GM12874 (cell line): ENCODE measurements at regions not wholly inside any gene's neighbourhood (a gene's known extent, or its start where the extent isn't known, plus 50 kb on each side); places are given as distances from the start of the nearest gene placed in this dataset.

Source experiments
- TF ChIP-seq, protein P1 (sequence below): IDR thresholded peaks from 2 replicates; pipeline ENCODE4 v1.5.1; 2011; ENCODE audit warnings: low read depth, mild to moderate bottlenecking, control low read depth, low read length, moderate library complexity; ENCODE audit not compliant: insufficient read depth

DNA sequence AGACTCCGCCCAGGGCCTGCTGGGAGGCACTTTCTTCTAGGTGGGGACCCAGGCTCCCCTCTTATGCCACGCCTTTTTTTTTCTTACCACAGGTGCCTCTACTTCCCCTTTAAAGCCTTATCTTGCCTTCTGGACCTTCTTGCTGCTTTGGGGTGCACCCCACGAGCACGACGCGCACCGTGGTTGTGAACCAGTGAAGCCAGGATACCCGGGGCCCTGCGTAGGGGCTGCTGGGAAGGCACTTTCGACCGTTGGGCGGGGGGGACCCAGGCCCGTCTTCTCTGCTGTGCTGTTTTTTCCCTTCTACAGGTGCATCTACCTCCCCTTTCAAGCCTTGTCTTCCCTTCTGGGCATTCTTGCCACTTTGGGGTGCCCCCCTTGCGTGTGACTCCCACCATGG is 305.4 kb downstream of the ALG10 start:
- TF ChIP-seq, protein P1, sequence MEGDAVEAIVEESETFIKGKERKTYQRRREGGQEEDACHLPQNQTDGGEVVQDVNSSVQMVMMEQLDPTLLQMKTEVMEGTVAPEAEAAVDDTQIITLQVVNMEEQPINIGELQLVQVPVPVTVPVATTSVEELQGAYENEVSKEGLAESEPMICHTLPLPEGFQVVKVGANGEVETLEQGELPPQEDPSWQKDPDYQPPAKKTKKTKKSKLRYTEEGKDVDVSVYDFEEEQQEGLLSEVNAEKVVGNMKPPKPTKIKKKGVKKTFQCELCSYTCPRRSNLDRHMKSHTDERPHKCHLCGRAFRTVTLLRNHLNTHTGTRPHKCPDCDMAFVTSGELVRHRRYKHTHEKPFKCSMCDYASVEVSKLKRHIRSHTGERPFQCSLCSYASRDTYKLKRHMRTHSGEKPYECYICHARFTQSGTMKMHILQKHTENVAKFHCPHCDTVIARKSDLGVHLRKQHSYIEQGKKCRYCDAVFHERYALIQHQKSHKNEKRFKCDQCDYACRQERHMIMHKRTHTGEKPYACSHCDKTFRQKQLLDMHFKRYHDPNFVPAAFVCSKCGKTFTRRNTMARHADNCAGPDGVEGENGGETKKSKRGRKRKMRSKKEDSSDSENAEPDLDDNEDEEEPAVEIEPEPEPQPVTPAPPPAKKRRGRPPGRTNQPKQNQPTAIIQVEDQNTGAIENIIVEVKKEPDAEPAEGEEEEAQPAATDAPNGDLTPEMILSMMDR = no peak

DNA sequence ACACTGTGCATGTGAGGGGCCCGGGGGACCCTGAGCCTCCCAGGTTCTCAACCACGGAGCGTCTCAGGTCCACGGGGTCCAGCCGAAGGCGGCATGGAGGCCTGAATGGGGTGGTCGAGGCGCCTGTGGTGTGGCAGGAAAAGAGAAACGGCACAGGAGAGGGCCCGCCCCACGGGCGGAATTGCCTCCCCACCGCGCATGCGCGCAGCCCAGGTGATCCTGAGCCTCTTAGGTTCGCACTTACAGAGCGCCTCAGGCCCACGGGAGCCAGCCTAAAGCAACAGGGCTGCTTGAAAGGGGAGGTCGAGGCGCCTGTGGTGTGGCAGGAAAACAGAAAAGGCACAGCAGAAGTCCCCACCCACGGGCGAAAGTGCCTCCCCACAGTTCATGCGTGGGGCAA is 311.0 kb downstream of the ALG10 start:
- TF ChIP-seq, protein P1 = no peak

DNA sequence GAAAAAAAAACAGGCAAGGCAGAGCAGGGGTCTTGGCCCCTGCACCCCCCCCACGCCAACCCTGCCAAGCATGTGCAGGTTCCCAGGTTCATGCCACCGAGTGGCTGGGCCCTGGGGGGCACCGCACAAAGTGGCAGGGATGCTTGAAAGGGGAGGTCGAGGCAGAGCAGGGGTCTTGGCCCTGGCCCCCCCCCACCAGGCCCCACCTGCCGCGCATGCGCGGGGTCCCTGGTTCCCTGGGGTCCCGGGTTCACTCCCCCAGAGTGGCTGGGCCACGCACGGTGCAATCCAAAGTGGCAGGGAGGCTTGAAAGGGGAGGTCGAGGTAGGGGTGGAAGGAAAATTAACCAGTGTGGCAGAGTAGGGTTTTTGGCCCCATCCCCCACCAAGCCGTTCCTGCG is 312.2 kb downstream of the ALG10 start:
- TF ChIP-seq, protein P1 = no peak

DNA sequence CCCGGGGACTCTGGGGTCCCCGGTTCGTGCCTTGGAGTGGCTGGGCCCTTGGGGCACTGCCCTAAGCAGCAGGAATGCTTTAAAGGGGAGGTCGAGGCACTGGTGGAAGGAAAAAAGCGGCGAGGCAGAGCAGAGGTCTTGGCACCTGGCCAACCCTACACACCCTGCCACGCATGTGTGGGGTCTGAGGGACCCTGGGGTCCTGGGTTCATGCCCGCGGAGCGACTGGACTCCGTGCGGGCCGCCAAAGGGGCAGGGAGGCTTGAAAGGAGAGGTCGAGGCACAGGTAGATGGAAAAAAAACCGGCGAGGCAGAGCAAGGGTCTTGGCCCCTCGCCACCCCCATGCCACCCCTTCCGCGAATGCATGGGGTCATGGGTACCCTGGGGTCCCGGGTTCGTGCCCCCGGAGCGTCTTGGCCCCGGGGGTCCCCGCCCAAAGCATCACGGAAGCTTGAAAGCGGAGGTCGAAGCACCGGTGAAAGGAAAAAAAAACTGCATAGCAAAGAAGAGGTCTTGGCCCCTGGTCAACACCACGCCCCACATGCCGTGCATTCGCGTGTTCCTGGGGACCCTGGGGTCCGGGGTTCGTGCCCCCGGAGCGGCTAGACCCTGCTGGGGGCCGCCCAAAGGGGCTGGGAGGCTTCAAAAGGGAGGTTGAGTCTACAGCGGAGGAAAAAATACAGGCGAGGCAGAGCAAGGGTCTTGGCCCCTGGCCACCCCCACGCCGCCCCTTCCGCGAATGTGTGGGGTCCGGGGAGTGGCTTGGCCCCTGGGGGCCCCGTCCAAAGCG is 312.9 kb downstream of the ALG10 start:
- TF ChIP-seq, protein P1 = no peak

DNA sequence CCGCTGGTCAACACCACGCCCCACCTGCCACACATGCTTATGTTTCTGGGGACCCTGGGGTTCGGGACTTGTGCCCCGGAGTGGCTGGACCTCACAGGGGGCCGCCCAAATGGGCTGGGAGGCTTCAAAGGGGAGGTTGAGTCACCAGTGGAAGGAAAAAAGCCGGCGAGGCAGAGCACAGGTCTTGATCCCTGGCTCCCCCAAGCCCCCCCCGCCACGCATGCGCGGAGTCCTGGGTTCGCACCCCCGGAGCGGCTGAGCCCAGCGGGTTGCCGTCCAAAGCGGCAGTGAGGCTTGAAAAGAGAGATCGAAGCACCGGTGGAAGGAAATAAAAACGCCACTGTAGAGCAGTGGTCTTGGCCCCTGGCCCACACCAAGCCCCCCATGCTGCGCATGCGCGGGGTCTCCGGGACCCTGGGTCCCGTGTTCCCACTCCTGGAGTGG is 313.5 kb downstream of the ALG10 start:
- TF ChIP-seq, protein P1 = no peak

DNA sequence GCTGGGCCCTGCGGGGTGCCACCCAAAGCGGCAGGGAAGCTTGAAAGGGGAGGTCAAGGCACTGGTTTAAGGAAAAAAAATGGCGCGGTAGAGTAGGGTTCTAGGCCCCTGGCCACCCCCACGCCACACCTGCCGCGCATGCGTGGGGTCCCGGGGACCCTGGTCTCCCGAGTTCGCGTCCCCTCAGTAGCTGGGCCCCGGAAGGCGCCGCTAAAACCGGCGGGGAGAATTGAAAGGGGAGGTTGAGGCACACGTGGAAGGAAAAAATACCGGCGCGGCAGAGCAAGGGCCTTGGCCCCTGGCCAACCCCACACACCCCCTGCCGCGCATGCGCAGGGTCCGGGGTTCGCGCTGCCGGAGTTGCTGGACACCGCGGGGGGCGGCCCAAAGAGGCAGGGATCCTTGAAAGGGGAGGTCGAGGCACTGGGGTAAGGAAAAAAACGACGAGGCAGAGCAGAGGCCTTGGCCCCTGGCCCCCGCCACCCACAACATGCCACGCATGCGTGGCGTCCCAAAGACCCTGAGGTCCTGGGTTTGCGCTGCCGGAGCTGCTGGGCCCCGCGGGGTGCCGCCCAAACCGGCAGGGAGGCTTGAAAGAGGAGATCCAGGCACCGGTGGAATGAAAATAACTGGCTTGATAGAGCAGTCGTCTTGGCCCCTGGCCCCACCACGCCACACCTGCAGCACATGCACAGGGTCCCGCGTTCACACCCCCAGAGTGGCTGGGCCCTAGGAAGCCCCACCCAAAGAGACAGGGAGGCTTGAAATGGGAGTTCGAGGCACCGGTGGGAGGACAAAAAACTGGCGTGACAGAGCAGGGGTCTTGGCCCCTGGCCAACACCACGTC is 314.5 kb downstream of the ALG10 start:
- TF ChIP-seq, protein P1 = no peak

DNA sequence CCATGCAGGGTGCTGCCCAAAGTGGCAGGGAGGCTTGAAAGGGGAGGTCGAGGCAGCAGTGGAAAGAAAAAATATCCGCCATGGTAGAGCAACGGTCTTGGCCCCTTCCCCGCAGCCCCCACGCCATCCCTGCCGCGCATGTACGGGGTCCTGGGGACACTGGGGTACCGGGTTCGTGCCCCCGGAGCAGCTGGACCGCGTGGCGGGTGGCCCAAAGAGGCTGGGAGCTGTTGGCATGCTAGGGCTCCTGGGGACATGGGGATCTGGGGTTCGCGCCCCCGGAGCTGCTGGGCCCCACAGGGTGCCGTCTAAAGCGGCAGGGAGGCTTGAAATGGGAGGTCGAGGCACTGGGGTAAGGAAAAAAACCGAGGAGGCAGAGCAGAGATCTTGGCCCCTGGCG is 316.5 kb downstream of the ALG10 start:
- TF ChIP-seq, protein P1 = no peak
